ENCODE measurements at regions not wholly inside any gene's neighbourhood (a gene's known extent, or its start where the extent isn't known, plus 50 kb on each side); places are given as distances from the start of the nearest gene placed in this dataset.

- H3K27me3 ChIP-seq: no peaks in the 10 kb centered on the region
- H3K4me3 ChIP-seq: no peak overlapping the region
- DNase-seq (no peak), ATAC-seq (no peak)
- H3K9me3 ChIP-seq: no peaks in the 10 kb centered on the region
- TF ChIP-seq POLR2A (IDR thresholded peaks at IDR 0.05): no peak
- no peak for TF ChIP-seq CTCF (IDR thresholded peaks at IDR 0.05)
- WGBS, 4 donors: 72 to 86% (median 82%) methylated on average over 1 of the region's 1 CpG
- no peaks in the 10 kb centered on the region for H3K36me3 ChIP-seq
- H3K4me1 ChIP-seq: no peaks in the 10 kb centered on the region
- no peak overlapping the region for H3K27ac ChIP-seq
- intact Hi-C loops (cut with DNase I): no loop called here
These were observed 282.8 kb upstream of the PKN2 start for GRCh38 chr1:88401313-88401712.

GRCh38 chr1:88404582-88404981 is 279.5 kb upstream of the PKN2 start:
- Histone ChIP-seq H3K4me1 (no peaks in the 10 kb centered on the region), H3K27me3 (no peaks in the 10 kb centered on the region), H3K36me3 (no peaks in the 10 kb centered on the region), H3K9me3 (peaks cover 0 to 11% (median 0%) of the 10 kb centered on the region in 12 donors), H3K27ac (no peak overlapping the region), H3K4me3 (no peak overlapping the region)
- TF ChIP-seq POLR2A (IDR thresholded peaks at IDR 0.05): no peak
- TF ChIP-seq CTCF (IDR thresholded peaks at IDR 0.05): no peak
- ATAC-seq: no peak
- intact Hi-C loops (cut with DNase I): no loop called here
- WGBS, 4 donors: 81 to 92% (median 84%) methylated on average over 5 of the region's 5 CpGs
- no peak for DNase-seq

DNA sequence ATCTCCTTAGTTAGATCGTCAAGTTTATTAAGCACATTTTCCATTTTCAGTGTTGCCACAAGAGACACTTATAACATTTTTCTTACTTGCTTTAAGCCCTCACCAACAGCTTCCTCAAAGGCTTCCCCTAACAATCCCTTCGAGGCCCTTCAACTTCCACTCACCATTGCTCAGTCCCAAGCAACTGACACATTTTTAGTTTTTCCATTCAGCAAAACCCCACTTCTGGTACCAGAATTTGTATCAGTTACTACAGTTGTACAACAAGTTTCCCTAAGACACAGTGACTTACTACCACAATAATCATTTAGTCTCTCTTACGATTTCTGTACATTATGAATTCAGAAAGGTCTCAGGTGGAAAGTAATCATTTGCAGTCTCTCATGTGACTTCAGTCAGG is 276.8 kb upstream of the PKN2 start:
- TF ChIP-seq CTCF (IDR thresholded peaks at IDR 0.05): no peak
- no peak for TF ChIP-seq POLR2A (IDR thresholded peaks at IDR 0.05)
- H3K36me3 ChIP-seq: no peaks in the 10 kb centered on the region
- ATAC-seq: no peak
- peaks cover 0 to 11% (median 0%) of the 10 kb centered on the region in 12 donors for H3K9me3 ChIP-seq
- WGBS, 4 donors: 88 to 93% (median 91%) methylated on average over 3 of the region's 3 CpGs
- H3K4me3 ChIP-seq: no peak overlapping the region
- no peak overlapping the region for H3K27ac ChIP-seq
- H3K27me3 ChIP-seq: no peaks in the 10 kb centered on the region
- no peaks in the 10 kb centered on the region for H3K4me1 ChIP-seq
- intact Hi-C loops (cut with DNase I): no loop called here
- no peak for DNase-seq

DNA sequence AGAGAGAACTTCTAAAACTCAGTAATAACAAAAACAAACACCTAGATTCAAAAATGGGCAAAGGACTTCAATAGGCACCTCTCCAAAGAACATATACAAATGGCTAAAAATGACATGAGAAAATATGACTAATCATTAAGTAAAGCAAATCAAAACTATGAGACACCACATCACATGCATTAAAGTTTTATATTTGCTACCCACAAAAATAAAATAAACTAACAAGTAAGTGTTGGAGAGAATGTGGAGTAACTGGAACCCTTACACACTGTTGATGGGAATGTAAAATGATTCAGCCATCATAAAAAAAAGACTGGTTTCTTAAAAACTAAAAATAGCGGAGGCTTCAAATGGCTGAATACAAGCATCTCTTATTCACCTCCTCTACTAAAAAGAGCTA is 262.1 kb upstream of the PKN2 start:
- Histone ChIP-seq H3K27ac (no peak overlapping the region), H3K4me1 (no peaks in the 10 kb centered on the region), H3K9me3 (peaks cover 0 to 59% (median 23%) of the 10 kb centered on the region in 12 donors), H3K36me3 (no peaks in the 10 kb centered on the region), H3K27me3 (no peaks in the 10 kb centered on the region), H3K4me3 (no peak overlapping the region)
- intact Hi-C loops (cut with DNase I): no loop called here
- TF ChIP-seq CTCF (IDR thresholded peaks at IDR 0.05): no peak
- TF ChIP-seq POLR2A (IDR thresholded peaks at IDR 0.05): no peak
- ATAC-seq (no peak), DNase-seq (no peak)
- 66 to 97% (median 95%) methylated on average over 1 of the region's 1 CpG for WGBS, 4 donors
